HEK293 (cell line): ENCODE measurements at regions not wholly inside any gene's neighbourhood (a gene's known extent, or its start where the extent isn't known, plus 50 kb on each side); places are given as distances from the start of the nearest gene placed in this dataset.

Experiments
- CTCF ChIA-PET: fragments of 350-600 bp; formaldehyde crosslinking; extraction: SDS; loops from one replicate; lab custom pipeline; 2021; ENCODE audit warnings: antibody characterized with exemption; lab: Yijun Ruan, JAX
- POLR2A ChIA-PET: fragments of 300-600 bp; formaldehyde crosslinking; extraction: SDS; loops from one replicate; lab custom pipeline; 2020; ENCODE audit warnings: antibody characterized with exemption, inconsistent platforms; lab: Yijun Ruan, JAX
- H3K27ac ChIP-seq: fragments of 200-500 bp; sonication (Bioruptor generic); 2 replicates; pipeline ENCODE4 v1.5.1; 2014; ENCODE audit warnings: low read depth, low read length, control low read depth, inconsistent platforms; ENCODE audit errors: extremely low read depth
- H3K36me3 ChIP-seq, 2 experiments: fragments of 200-500 bp in 1 of 2; sonication (Bioruptor generic) in 1 of 2; 1 replicate in 1 of 2; 2 replicates in 1 of 2; pipeline ENCODE4 v1.5.1; 2014 to 2017; ENCODE audit warnings: inconsistent platforms in 2 of 2, low read length in 2 of 2; ENCODE audit not compliant: control insufficient read depth in 2 of 2, insufficient read depth in 1 of 2
- H3K4me1 ChIP-seq: fragments of 200-500 bp; sonication (Bioruptor generic); 2 replicates; pipeline ENCODE4 v1.5.1; 2014; ENCODE audit warnings: mild to moderate bottlenecking, low read length, inconsistent platforms; ENCODE audit not compliant: control insufficient read depth, insufficient read depth
- H3K4me3 ChIP-seq: 2 replicates; pipeline ENCODE4 v1.5.1; 2011; ENCODE audit warnings: low read depth, mild to moderate bottlenecking, control low read depth, low read length, moderate library complexity
- H3K9me3 ChIP-seq: fragments of 200-500 bp; sonication (Bioruptor generic); 2 replicates; pipeline ENCODE4 v1.5.1; 2014; ENCODE audit warnings: low read depth, low read length, inconsistent platforms; ENCODE audit not compliant: control insufficient read depth, insufficient read depth
- CTCF ChIP-seq: fragments of 450-650 bp; formaldehyde crosslinking; IDR thresholded peaks from 2 replicates; pipeline ENCODE4 v1.5.1; 2016; ENCODE audit warnings: missing biosample characterization, missing genetic modification characterization
- SP7 ChIP-seq: fragments of 450-650 bp; formaldehyde crosslinking; IDR thresholded peaks from 2 replicates; pipeline ENCODE4 v1.5.1; 2016; ENCODE audit warnings: missing biosample characterization, missing genetic modification characterization
- ZBTB11 ChIP-seq: fragments of 450-650 bp; formaldehyde crosslinking; conservative IDR thresholded peaks from 2 replicates; pipeline ENCODE4 v1.5.1; 2016; ENCODE audit warnings: low read depth, missing biosample characterization, missing genetic modification characterization
- ZNF132 ChIP-seq: fragments of 450-650 bp; formaldehyde crosslinking; IDR thresholded peaks from 2 replicates; pipeline ENCODE4 v1.5.1; 2017; ENCODE audit warnings: missing biosample characterization, missing genetic modification characterization, borderline replicate concordance
- ZNF19 ChIP-seq: fragments of 450-650 bp; formaldehyde crosslinking; IDR thresholded peaks from 2 replicates; pipeline ENCODE4; 2016; ENCODE audit warnings: missing biosample characterization, missing genetic modification characterization, low read depth
- ZNF335 ChIP-seq: fragments of 450-650 bp; formaldehyde crosslinking; conservative IDR thresholded peaks from 2 replicates; pipeline ENCODE4 v1.5.1; 2016; ENCODE audit warnings: missing biosample characterization, missing genetic modification characterization
- ZNF558 ChIP-seq: fragments of 450-650 bp; formaldehyde crosslinking; IDR thresholded peaks from 2 replicates; pipeline ENCODE4 v1.5.1; 2016; ENCODE audit warnings: missing biosample characterization, missing genetic modification characterization
- ZNF610 ChIP-seq: fragments of 450-650 bp; formaldehyde crosslinking; IDR thresholded peaks from 2 replicates; pipeline ENCODE4 v1.5.1; 2016; ENCODE audit warnings: missing biosample characterization, missing genetic modification characterization, borderline replicate concordance
- ZNF654 ChIP-seq: fragments of 450-650 bp; formaldehyde crosslinking; IDR thresholded peaks from 2 replicates; pipeline ENCODE4 v1.5.1; 2016; ENCODE audit warnings: low read depth, missing biosample characterization, missing genetic modification characterization
- ZNF707 ChIP-seq: fragments of 450-650 bp; formaldehyde crosslinking; IDR thresholded peaks from 2 replicates; pipeline ENCODE4 v1.5.1; 2016; ENCODE audit warnings: missing biosample characterization, missing genetic modification characterization
- ZSCAN4 ChIP-seq: fragments of 450-650 bp; formaldehyde crosslinking; IDR thresholded peaks from 2 replicates; pipeline ENCODE4 v1.5.1; 2017; ENCODE audit warnings: missing biosample characterization, missing genetic modification characterization
- TF ChIP-seq, protein P1 (sequence below): fragments of 450-650 bp; formaldehyde crosslinking; IDR thresholded peaks from 2 replicates; pipeline ENCODE4 v1.5.1; 2016; ENCODE audit warnings: missing biosample characterization, missing genetic modification characterization

DNA sequence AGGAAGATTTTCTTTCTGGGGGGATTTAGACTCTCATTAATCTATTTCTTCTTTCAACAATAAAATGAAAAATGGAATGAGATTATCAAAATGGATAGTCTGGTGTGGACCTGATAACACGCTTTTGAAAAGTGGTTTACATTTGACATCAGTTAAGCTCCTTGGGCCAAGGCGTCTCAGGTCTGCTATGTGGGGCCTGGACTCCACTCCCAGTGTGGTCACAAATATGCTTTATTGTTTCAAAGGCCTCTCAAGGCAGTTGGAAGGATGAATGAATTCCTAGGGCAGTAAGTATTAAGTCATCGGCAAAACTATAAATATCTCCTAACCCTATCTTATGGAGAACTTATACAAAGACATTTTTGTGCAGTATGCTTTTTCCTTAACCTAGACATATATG is 74.5 kb downstream of the ETAA1 start (continued):
- TF ChIP-seq ZBTB11 (tag by site-specific recombination) (no peak), ZNF19 (tag by site-specific recombination) (no peak)
- TF ChIP-seq, protein P1, sequence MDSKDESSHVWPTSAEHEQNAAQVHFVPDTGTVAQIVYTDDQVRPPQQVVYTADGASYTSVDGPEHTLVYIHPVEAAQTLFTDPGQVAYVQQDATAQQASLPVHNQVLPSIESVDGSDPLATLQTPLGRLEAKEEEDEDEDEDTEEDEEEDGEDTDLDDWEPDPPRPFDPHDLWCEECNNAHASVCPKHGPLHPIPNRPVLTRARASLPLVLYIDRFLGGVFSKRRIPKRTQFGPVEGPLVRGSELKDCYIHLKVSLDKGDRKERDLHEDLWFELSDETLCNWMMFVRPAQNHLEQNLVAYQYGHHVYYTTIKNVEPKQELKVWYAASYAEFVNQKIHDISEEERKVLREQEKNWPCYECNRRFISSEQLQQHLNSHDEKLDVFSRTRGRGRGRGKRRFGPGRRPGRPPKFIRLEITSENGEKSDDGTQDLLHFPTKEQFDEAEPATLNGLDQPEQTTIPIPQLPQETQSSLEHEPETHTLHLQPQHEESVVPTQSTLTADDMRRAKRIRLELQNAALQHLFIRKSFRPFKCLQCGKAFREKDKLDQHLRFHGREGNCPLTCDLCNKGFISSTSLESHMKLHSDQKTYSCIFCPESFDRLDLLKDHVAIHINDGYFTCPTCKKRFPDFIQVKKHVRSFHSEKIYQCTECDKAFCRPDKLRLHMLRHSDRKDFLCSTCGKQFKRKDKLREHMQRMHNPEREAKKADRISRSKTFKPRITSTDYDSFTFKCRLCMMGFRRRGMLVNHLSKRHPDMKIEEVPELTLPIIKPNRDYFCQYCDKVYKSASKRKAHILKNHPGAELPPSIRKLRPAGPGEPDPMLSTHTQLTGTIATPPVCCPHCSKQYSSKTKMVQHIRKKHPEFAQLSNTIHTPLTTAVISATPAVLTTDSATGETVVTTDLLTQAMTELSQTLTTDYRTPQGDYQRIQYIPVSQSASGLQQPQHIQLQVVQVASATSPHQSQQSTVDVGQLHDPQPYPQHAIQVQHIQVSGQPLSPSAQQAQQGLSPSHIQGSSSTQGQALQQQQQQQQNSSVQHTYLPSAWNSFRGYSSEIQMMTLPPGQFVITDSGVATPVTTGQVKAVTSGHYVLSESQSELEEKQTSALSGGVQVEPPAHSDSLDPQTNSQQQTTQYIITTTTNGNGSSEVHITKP: no peak

- POLR2A ChIA-PET: no interaction called here
- H3K27ac ChIP-seq: no peak overlapping the region
- CTCF ChIA-PET: interaction anchor here (0.5 to 1.9 kb wide), 9 partner anchors 11 to 683 kb away, joined by 3 to 9 read pairs (median 3); no protein-coding TSS in a partner anchor
Observed at GRCh38 chr2:67476809-67477790, 80.0 kb downstream of the ETAA1 start.

More at GRCh38 chr2:67476809-67477790, 80.0 kb downstream of the ETAA1 start:
- no peak overlapping the region for H3K4me3 ChIP-seq
- no peaks in the 10 kb centered on the region for H3K36me3 ChIP-seq
- H3K9me3 ChIP-seq: no peaks in the 10 kb centered on the region
- TF ChIP-seq ZNF654 (tag by site-specific recombination) (peak; percentile 74), SP7 (tag by site-specific recombination) (peak; percentile 20; the same call in 1 of the 2 replicates), ZNF335 (tag by site-specific recombination) (peak; percentile 39), ZNF132 (tag by site-specific recombination) (no peak), ZNF707 (tag by site-specific recombination) (no peak), CTCF (peak; percentile 52), ZSCAN4 (tag by site-specific recombination) (peak; percentile 81), ZNF610 (tag by site-specific recombination) (no peak), ZNF558 (no peak)
- peaks cover 5% of the 10 kb centered on the region; the same call in 1 of the 2 replicates for H3K4me1 ChIP-seq
